Panc1 (cell line): ENCODE measurements at regions not wholly inside any gene's neighbourhood (a gene's known extent, or its start where the extent isn't known, plus 50 kb on each side); places are given as distances from the start of the nearest gene placed in this dataset.

Experiments
- ATAC-seq: fragments of 200-7000 bp; cut with Tn5 transposase; 2 replicates; pipeline ENCODE4 v1.9.1; 2020; ENCODE audit warnings: mild to moderate bottlenecking, moderate library complexity
- BruUV-seq: library from RNA; stranded (reverse); fragments of 400-500 nt; replicated peaks from 2 replicates; lab custom pipeline; 2021; lab: Mats Ljungman, UMichigan
- CTCF ChIA-PET: fragments of 300-600 bp; sonication (Branson Sonifier 250); formaldehyde crosslinking; loops from one replicate; lab custom pipeline; 2022; ENCODE audit warnings: antibody characterized with exemption; lab: Charles Lee
- POLR2A ChIA-PET: fragments of 300-600 bp; sonication (Branson Sonifier 250); formaldehyde crosslinking; loops from one replicate; lab custom pipeline; 2022; ENCODE audit warnings: antibody characterized with exemption; lab: Charles Lee
- DNase-seq: peaks from one replicate; pipeline ENCODE4 v3.0.0-alpha.2; 2010; ENCODE audit warnings: low read depth, low spot score
- H3K27ac ChIP-seq: 2 replicates; pipeline ENCODE4 v1.5.1; 2011; ENCODE audit warnings: mild to moderate bottlenecking, low read length, inconsistent platforms
- H3K27me3 ChIP-seq: fragments of 200-500 bp; sonication (Bioruptor generic); 2 replicates; pipeline ENCODE4 v1.6.0; 2014; ENCODE audit warnings: low read length, inconsistent platforms; ENCODE audit not compliant: control insufficient read depth, insufficient read depth
- H3K36me3 ChIP-seq: fragments of 200-500 bp; sonication (Bioruptor generic); 2 replicates; pipeline ENCODE4 v1.5.1; 2014; ENCODE audit warnings: inconsistent platforms, mild to moderate bottlenecking, low read length, moderate library complexity; ENCODE audit not compliant: control insufficient read depth, insufficient read depth
- H3K4me1 ChIP-seq: 2 replicates; pipeline ENCODE4 v1.5.1; 2011; ENCODE audit warnings: inconsistent platforms, mild to moderate bottlenecking, low read length, moderate library complexity; ENCODE audit not compliant: control insufficient read depth, insufficient read depth
- H3K4me3 ChIP-seq, 2 experiments: 2 replicates each; pipeline ENCODE4 v1.5.1; 2011 to 2012; ENCODE audit warnings: low read depth in 2 of 2, low read length in 2 of 2, mild to moderate bottlenecking in 2 of 2, inconsistent platforms in 1 of 2, moderate library complexity in 1 of 2
- H3K9me3 ChIP-seq: fragments of 200-500 bp; sonication (Bioruptor generic); 2 replicates; pipeline ENCODE4 v1.5.1; 2014; ENCODE audit warnings: low read depth, mild to moderate bottlenecking, inconsistent platforms, low read length, moderate library complexity; ENCODE audit not compliant: control insufficient read depth, insufficient read depth
- CTCF ChIP-seq: fragments of 450-650 bp; IDR thresholded peaks from 2 replicates; pipeline ENCODE4 v1.5.1; 2017; ENCODE audit warnings: mild to moderate bottlenecking
- POLR2AphosphoS5 ChIP-seq: IDR thresholded peaks from 2 replicates; pipeline ENCODE4 v1.6.1; 2012; ENCODE audit warnings: mild to moderate bottlenecking, low read depth, low read length, moderate library complexity
- REST ChIP-seq, 2 experiments: IDR thresholded peaks; 2 replicates each; pipeline ENCODE4 v1.6.1; 2011 to 2012; ENCODE audit warnings: low read depth in 2 of 2, control low read depth in 1 of 2, low read length in 1 of 2, mild to moderate bottlenecking in 1 of 2, moderate library complexity in 1 of 2; ENCODE audit not compliant: insufficient read depth in 1 of 2
- SIN3A ChIP-seq: IDR thresholded peaks from 2 replicates; pipeline ENCODE4 v1.6.1; 2012; ENCODE audit warnings: low read depth, mild to moderate bottlenecking, low read length, moderate library complexity, borderline replicate concordance; ENCODE audit not compliant: insufficient read depth
- TCF7L2 ChIP-seq: IDR thresholded peaks from 2 replicates; pipeline ENCODE4 v1.6.1; 2011; ENCODE audit warnings: mild to moderate bottlenecking, low read depth, low read length, inconsistent platforms
- in situ Hi-C: cut with HindIII; loops from 2 replicates; pipeline ENCODE4 v1.10.0; 2016; ENCODE audit warnings: low sequenced_read_pairs, low pct_unique_long_range_greater_than_20kb
- intact Hi-C: fragments of 100-400 bp; cut with micrococcal nuclease; formaldehyde crosslinking; loops from one replicate; pipeline ENCODE4 v1.10.0; 2022; ENCODE audit not compliant: unreplicated experiment

- intact Hi-C loops = no loop called here
- CTCF ChIA-PET = no interaction called here
- in situ Hi-C loops = no loop called here
- Histone ChIP-seq H3K9me3 (no peaks in the 10 kb centered on the region), H3K4me1 (no peaks in the 10 kb centered on the region), H3K4me3 (no peak overlapping the region), H3K27me3 (no peaks in the 10 kb centered on the region), H3K36me3 (no peaks in the 10 kb centered on the region), H3K27ac (no peak overlapping the region)
- DNase-seq (no peak), ATAC-seq (no peak)
- POLR2A ChIA-PET = no interaction called here
- no TSS peak for BruUV-seq
- TF ChIP-seq SIN3A (no peak), POLR2AphosphoS5 (no peak), REST (IDR thresholded peaks at IDR 0.05; ENCODE audit: insufficient read depth in 1 of 2, low read depth in 2 of 2, low read length in 1 of 2) (no peak), CTCF (no peak), TCF7L2 (no peak)
These were observed 156.1 kb upstream of the SPEF2 start for GRCh38 chr5:35461530-35461929.

GRCh38 chr5:35458824-35459207 lies 158.8 kb upstream of the SPEF2 start:
- no peak for ATAC-seq
- no peaks in the 10 kb centered on the region for H3K36me3 ChIP-seq
- H3K27me3 ChIP-seq = no peaks in the 10 kb centered on the region
- no peak for TF ChIP-seq SIN3A
- TF ChIP-seq REST (IDR thresholded peaks at IDR 0.05; ENCODE audit: insufficient read depth in 1 of 2, low read depth in 2 of 2, low read length in 1 of 2) = no peak
- TF ChIP-seq CTCF = no peak
- no peak for TF ChIP-seq TCF7L2
- TF ChIP-seq POLR2AphosphoS5 = no peak
- no peak overlapping the region for H3K27ac ChIP-seq
- no peaks in the 10 kb centered on the region for H3K9me3 ChIP-seq
- no peak overlapping the region for H3K4me3 ChIP-seq
- in situ Hi-C loops = no loop called here
- POLR2A ChIA-PET = no interaction called here
- no peak for DNase-seq
- intact Hi-C loops = no loop called here
- BruUV-seq = no TSS peak
- CTCF ChIA-PET = no interaction called here
- H3K4me1 ChIP-seq = no peaks in the 10 kb centered on the region
